NCI-H1694 treated with DMSO at 0.1 percent for 48 hours (cell line): ENCODE measurements at regions not wholly inside any gene's neighbourhood (a gene's known extent, or its start where the extent isn't known, plus 50 kb on each side); places are given as distances from the start of the nearest gene placed in this dataset.

Source experiments
- DNase-seq: peaks from one replicate; lab custom pipeline; 2025; lab: John Stamatoyannopoulos, UW

- DNase-seq, result peak; percentile 34
Observed at GRCh38 chr7:424301-424935, 95.2 kb downstream of the PDGFA start.

GRCh38 chr7:424961-425793 is 94.5 kb downstream of the PDGFA start:
- DNase-seq, result no peak

DNA sequence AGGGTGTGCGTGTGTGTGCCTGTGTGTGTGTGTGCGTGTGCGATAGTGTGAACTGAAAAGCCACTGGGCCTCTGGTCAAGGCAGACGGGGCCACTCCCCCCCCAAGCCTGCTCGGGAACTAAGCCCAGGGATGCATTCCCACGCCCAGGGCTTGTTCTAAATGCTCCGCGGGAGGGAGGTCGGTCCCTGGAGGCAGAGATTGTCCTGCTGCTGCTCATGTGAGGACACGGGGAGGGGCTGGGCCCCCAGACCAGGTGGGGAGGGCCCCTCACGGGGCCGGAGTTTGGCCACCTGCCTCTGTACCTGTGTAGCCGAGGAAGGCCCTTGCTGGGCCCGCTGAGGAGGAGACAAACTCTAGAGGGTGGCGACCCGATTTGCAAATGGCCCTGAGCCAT is 93.9 kb downstream of the PDGFA start:
- DNase-seq, result no peak

DNA sequence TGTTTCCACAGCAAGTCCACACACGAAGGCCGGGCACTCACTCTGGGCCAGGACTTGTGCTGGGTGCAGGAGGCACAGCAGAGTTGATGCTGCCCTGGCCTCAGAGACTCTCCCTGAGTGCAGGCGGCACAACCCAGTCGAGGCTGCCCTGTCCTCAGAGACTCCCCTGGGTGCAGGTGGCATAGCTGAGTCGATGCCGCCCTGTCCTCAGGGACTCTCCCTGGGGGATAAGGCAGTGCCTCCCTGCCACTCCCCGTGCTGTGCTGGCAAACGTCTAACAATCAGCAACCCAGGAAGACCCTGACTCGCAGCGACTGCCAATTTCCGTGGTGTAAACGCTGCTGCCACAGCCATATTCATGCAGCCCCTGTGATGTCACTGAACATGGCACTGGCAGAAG is 93.1 kb downstream of the PDGFA start:
- no peak for DNase-seq

DNA sequence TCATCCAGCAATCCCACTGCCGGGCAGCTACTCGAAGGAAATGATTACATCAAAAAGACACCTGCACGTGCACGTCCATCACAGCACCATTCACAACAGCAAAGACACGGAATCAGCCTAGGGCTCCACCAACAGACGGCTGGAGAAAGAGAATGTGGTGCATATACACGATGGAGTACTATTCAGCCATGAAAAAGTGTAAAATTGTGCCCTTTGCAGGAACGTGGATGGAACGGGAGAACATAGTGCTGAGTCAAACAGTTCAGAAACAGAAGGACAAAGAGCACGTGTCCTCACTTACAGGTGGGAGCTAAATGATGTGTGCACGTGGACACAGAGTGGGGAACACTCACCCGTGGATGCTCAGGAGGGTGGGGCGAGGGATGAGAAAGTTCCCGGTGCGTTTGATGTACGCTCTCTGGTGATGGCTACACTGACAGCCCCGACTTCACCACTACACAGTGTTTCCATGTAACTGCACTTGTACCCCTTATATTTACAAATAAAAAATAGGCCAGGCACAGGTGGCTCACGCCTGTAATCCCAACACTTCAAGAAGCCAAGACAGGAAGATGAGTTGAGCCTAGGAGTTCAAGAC is 92.0 kb downstream of the PDGFA start:
- no peak for DNase-seq

- no peak for DNase-seq
Observed at GRCh38 chr7:428387-428786, 91.3 kb downstream of the PDGFA start.

- DNase-seq, result no peak
Observed at GRCh38 chr7:428927-429827, 90.5 kb downstream of the PDGFA start.

GRCh38 chr7:429828-430180 is 89.8 kb downstream of the PDGFA start:
- DNase-seq, result no peak

GRCh38 chr7:431041-431440 is 88.6 kb downstream of the PDGFA start:
- DNase-seq, result no peak

DNA sequence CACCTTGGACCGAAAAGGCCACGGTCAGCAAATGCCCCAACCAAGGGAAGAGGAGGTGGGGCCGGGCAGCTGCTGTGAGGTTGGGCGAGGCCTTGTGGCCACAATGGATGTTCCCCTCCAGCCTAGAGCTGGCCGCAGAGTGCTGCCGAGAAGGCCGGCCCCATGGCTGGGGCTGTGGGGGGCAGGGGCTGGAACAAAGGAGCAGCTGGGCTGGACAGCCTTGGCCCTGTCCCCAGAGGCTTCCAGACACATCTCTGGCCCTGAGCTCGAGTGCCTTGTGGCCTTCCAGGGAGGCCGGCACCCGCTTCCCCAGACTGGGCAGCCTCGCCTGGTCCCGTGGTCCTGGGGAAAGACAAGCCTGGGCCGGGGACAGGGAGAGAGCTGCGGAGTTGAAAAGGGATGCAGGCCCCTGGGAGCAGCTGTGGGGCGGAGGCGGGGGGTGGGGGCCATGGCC is 88.0 kb downstream of the PDGFA start:
- no peak for DNase-seq

DNA sequence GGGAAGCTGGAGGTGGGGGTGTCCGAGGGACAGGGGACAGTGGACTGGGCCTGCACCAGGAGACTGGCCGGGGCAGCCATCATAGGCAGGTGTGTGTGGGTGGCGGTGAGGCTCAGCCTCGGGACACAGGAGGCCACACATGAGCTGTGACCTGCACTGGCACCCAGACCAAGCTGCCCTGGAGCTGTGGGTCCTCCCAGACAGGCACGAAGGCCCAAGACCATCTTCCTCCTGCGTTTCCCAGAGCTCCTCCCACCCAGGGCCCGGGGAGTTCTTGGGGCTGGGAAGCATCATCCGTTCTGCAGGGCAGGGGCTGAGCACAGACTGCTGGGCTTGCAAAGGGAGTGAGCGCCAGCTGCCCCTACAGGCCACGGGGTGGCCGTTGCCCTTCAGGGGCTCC is 87.4 kb downstream of the PDGFA start:
- DNase-seq, result no peak

DNA sequence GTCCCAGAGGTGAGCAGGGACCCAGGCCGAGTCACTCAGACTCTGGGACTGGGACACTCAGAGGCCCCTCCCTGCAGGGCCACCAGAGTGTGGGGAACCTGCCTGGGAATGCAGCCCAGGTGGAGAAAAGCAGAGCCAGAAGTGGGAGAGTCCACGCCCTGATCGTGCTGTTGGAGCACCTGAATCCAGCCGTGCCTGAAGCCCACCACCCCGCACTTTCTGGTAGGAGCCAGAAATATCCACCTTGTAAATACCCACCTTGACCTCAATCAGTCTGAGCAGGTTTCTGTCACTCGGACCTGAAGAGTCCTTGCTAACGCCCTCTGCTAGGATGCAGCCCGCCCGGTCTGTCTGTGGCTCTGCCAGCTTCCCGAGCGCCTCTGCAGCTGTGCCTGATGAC is 86.7 kb downstream of the PDGFA start:
- DNase-seq, result no peak

GRCh38 chr7:433558-433957 is 86.1 kb downstream of the PDGFA start:
- no peak for DNase-seq

GRCh38 chr7:434891-435629 is 84.6 kb downstream of the PDGFA start:
- no peak for DNase-seq

GRCh38 chr7:435630-436366 is 83.8 kb downstream of the PDGFA start:
- no peak for DNase-seq

- DNase-seq, result no peak
Observed at GRCh38 chr7:436367-437128, 83.1 kb downstream of the PDGFA start.

GRCh38 chr7:437329-438251 is 82.1 kb downstream of the PDGFA start:
- DNase-seq, result no peak

- no peak for DNase-seq
Observed at GRCh38 chr7:438361-438760, 81.3 kb downstream of the PDGFA start.

- DNase-seq, result no peak
Observed at GRCh38 chr7:438916-439315, 80.7 kb downstream of the PDGFA start.
